ENCODE measurements at regions not wholly inside any gene's neighbourhood (a gene's known extent, or its start where the extent isn't known, plus 50 kb on each side); places are given as distances from the start of the nearest gene placed in this dataset.

- H3K36me3 ChIP-seq (replicated peaks in 1 of 2), result no peaks in the 10 kb centered on the region
- H3K4me3 ChIP-seq, result no peak overlapping the region
- H3K9me3 ChIP-seq (replicated peaks in 1 of 3), result no peaks in the 10 kb centered on the region
- no peak overlapping the region for H3K27ac ChIP-seq
- no peak for DNase-seq
- TF ChIP-seq CTCF (IDR thresholded peaks at IDR 0.05), result no peak
- TF ChIP-seq POLR2A (IDR thresholded peaks at IDR 0.05), result no peak
- H3K4me1 ChIP-seq (replicated peaks in 1 of 2), result no peaks in the 10 kb centered on the region
- H3K27me3 ChIP-seq, result peaks cover 4% of the 10 kb centered on the region
- intact Hi-C loops (cut with DNase I), result no loop called here
- WGBS, 4 donors, result 84 to 93% (median 88%) methylated on average over 7 of the region's 7 CpGs
Measured at GRCh38 chr1:244236721-244237120, 185.6 kb downstream of the ZBTB18 start.

DNA sequence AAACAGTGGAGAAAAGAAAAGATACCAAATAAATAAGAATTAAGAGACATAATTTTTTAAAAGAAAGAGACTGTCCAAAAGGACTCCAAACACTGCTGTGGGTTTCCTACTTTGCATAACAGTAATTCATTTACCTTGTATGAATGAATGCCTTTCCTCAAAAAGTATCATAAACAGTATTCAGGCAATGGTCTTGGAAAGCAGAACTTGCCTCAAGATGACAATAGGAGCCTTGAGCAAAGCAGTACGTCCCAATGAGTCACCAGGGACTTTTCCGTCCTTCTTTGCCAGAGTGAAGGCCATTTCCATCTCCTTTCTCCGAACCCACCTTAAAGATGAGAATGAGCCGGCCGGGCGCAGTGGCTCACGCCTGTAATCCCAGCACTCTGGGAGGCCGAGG is 186.4 kb downstream of the ZBTB18 start:
- intact Hi-C loops (cut with DNase I), result no loop called here
- no peak for TF ChIP-seq POLR2A (IDR thresholded peaks at IDR 0.05)
- no peak for TF ChIP-seq CTCF (IDR thresholded peaks at IDR 0.05)
- Histone ChIP-seq H3K4me1 (replicated peaks in 1 of 2) (no peaks in the 10 kb centered on the region), H3K36me3 (replicated peaks in 1 of 2) (no peaks in the 10 kb centered on the region), H3K9me3 (replicated peaks in 1 of 3) (no peaks in the 10 kb centered on the region), H3K4me3 (no peak overlapping the region), H3K27me3 (peaks cover 4% of the 10 kb centered on the region), H3K27ac (no peak overlapping the region)
- peak in 1 of 7 donors; percentile 9 for DNase-seq
- WGBS, 4 donors, result 57 to 67% (median 62%) methylated on average over 8 of the region's 8 CpGs

GRCh38 chr1:244239261-244239770 is 188.2 kb downstream of the ZBTB18 start:
- Histone ChIP-seq H3K27me3 (no peaks in the 10 kb centered on the region), H3K27ac (no peak overlapping the region), H3K4me3 (no peak overlapping the region), H3K9me3 (replicated peaks in 1 of 3) (no peaks in the 10 kb centered on the region), H3K4me1 (replicated peaks in 1 of 2) (no peaks in the 10 kb centered on the region), H3K36me3 (replicated peaks in 1 of 2) (no peaks in the 10 kb centered on the region)
- DNase-seq, result no peak
- TF ChIP-seq POLR2A (IDR thresholded peaks at IDR 0.05) (no peak), CTCF (IDR thresholded peaks at IDR 0.05) (no peak)
- WGBS, 4 donors, result 90 to 93% (median 93%) methylated on average over 4 of the region's 4 CpGs
- intact Hi-C loops (cut with DNase I), result no loop called here

GRCh38 chr1:244241438-244241837 is 190.4 kb downstream of the ZBTB18 start:
- H3K27ac ChIP-seq, result no peak overlapping the region
- H3K27me3 ChIP-seq, result no peaks in the 10 kb centered on the region
- no peaks in the 10 kb centered on the region for H3K4me1 ChIP-seq (replicated peaks in 1 of 2)
- 91 to 98% (median 95%) methylated on average over 4 of the region's 4 CpGs for WGBS, 4 donors
- no peak for DNase-seq
- no peak overlapping the region for H3K4me3 ChIP-seq
- H3K36me3 ChIP-seq (replicated peaks in 1 of 2), result no peaks in the 10 kb centered on the region
- intact Hi-C loops (cut with DNase I), result no loop called here
- TF ChIP-seq POLR2A (IDR thresholded peaks at IDR 0.05), result no peak
- TF ChIP-seq CTCF (IDR thresholded peaks at IDR 0.05), result no peak
- no peaks in the 10 kb centered on the region for H3K9me3 ChIP-seq (replicated peaks in 1 of 3)
